Adrenal gland (tissue), 9 donors: ENCODE measurements at regions not wholly inside any gene's neighbourhood (a gene's known extent, or its start where the extent isn't known, plus 50 kb on each side); places are given as distances from the start of the nearest gene placed in this dataset.

Experiments used
- DNase-seq, 7 donors: peaks; one replicate each; pipeline ENCODE4 v3.0.0-alpha.2; 2019 to 2020
- H3K27ac ChIP-seq, 5 donors: fragments of 200-600 bp; sonication (generic) in 4 of 5; 1 replicate in 3 of 5; 2 replicates in 2 of 5; pipeline versions ENCODE4 v1.5.1 to v1.8.0; 2016 to 2020; ENCODE audit warnings: mild to moderate bottlenecking in 1 of 5
- H3K27me3 ChIP-seq: fragments of 200-600 bp; 2 replicates; pipeline ENCODE4 v1.8.0; 2021
- H3K36me3 ChIP-seq, 2 donors: fragments of 200-600 bp; replicated peaks in 1 of 2; 1 replicate in 1 of 2; 2 replicates in 1 of 2; pipeline versions ENCODE4 v1.5.1 to v1.8.0; 2018 to 2022
- H3K4me1 ChIP-seq, 2 donors: fragments of 200-600 bp; replicated peaks in 1 of 2; 1 replicate in 1 of 2; 2 replicates in 1 of 2; pipeline versions ENCODE4 v1.5.1 to v1.8.0; 2018 to 2021
- H3K4me3 ChIP-seq, 4 donors: fragments of 200-600 bp; sonication (generic) in 3 of 4; one replicate each; pipeline ENCODE4 v1.5.1; 2016 to 2018
- H3K9me3 ChIP-seq, 3 donors: fragments of 200-600 bp; sonication (generic) in 1 of 3; replicated peaks in 1 of 3; 1 replicate in 2 of 3; 2 replicates in 1 of 3; pipeline versions ENCODE4 v1.5.1 to v1.8.0; 2016 to 2021
- POLR2A ChIP-seq, 2 donors: fragments of 450-650 bp; IDR thresholded peaks; one replicate each; pipeline ENCODE4 v1.6.1; 2017; ENCODE audit warnings: antibody characterized with exemption in 2 of 2, mild to moderate bottlenecking in 2 of 2, moderate library complexity in 1 of 2
- WGBS, 4 donors: extraction: QIAGEN DNeasy Blood & Tissue Kit in 2 of 4; methylation state at CpG; one replicate each; pipeline versions ENCODE4 v1.1.5 to v1.1.7; 2013 to 2017; 5-methylcytosine and 5-hydroxymethylcytosine counted together
- intact Hi-C, 2 donors: fragments of 100-400 bp; cut with DNase I; formaldehyde crosslinking; loops; one replicate each; pipeline versions ENCODE4 v1.14.1 to v1.15.0; 2022 to 2023
- TF ChIP-seq, protein P1 (sequence below), 6 experiments: fragments of 450-650 bp in 4 of 6; fragments of 200-600 bp in 2 of 6; sonication (generic) in 1 of 6; IDR thresholded peaks; 1 replicate in 5 of 6; 2 replicates in 1 of 6; pipeline versions ENCODE4 v1.5.1 to v1.8.0; 2016 to 2021; ENCODE audit warnings: antibody characterized with exemption in 6 of 6, mild to moderate bottlenecking in 2 of 6, moderate library complexity in 1 of 6
- donor health status: healthy with polysubstance abuse.
- donor health status: Bipolar disorder and iron deficiency.
- donor health status: DM: yes; HTN: yes; CAD: no.
- donor health status: DM: no; HTN: no; CAD: no.
- donor health status: DM: no; HTN: no; CAD: no.

DNA sequence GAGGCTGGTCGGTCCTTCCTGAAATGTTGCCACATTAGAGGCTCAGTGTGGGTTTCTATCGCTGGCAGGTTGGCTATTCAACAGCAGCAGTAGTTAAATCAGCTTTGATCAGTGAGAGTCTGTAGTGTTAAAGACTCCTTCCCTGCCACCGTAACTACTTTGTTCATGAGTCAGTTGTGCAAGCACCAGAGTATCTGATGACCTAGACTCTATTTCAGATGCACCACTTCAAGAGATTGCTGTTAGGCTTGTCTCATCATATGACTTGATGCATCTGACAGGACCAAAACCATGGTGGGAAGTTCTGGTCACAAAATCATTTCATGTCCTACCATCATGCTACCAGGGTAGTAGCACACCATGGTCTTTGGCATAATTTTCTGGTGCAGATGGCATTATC lies 482.7 kb upstream of the MPDZ start:
- TF ChIP-seq POLR2A (IDR thresholded peaks at IDR 0.05), result no peak
- TF ChIP-seq, protein P1, sequence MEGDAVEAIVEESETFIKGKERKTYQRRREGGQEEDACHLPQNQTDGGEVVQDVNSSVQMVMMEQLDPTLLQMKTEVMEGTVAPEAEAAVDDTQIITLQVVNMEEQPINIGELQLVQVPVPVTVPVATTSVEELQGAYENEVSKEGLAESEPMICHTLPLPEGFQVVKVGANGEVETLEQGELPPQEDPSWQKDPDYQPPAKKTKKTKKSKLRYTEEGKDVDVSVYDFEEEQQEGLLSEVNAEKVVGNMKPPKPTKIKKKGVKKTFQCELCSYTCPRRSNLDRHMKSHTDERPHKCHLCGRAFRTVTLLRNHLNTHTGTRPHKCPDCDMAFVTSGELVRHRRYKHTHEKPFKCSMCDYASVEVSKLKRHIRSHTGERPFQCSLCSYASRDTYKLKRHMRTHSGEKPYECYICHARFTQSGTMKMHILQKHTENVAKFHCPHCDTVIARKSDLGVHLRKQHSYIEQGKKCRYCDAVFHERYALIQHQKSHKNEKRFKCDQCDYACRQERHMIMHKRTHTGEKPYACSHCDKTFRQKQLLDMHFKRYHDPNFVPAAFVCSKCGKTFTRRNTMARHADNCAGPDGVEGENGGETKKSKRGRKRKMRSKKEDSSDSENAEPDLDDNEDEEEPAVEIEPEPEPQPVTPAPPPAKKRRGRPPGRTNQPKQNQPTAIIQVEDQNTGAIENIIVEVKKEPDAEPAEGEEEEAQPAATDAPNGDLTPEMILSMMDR (IDR thresholded peaks at IDR 0.05), result no peak
- Histone ChIP-seq H3K27ac (no peak overlapping the region), H3K27me3 (no peaks in the 10 kb centered on the region), H3K36me3 (no peaks in the 10 kb centered on the region), H3K4me3 (no peak overlapping the region), H3K9me3 (no peaks in the 10 kb centered on the region), H3K4me1 (no peaks in the 10 kb centered on the region)
- intact Hi-C loops, result no loop called here
- no peak for DNase-seq
- 77 to 97% (median 90%) methylated on average over 3 of the region's 3 CpGs for WGBS, 4 donors

DNA sequence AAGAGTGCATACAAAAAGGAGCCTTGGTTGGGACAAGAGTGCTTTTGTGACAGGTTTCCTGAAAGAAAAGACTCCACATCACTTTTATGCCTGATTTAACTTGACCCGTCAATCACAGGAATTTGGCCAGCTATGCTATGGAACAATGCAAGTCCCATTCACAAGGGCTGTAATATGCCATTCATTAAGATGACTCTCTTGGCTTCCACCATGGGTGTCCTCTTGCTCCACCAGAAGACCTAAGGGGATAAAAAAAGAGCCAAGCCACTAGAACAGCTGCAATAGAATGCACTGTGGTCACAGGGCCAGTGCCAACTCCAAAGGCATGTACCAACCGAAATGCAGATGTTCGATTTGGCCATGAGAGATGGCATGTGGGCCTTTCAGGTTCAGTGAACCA lies 480.1 kb upstream of the MPDZ start:
- no peaks in the 10 kb centered on the region for H3K4me1 ChIP-seq
- H3K27ac ChIP-seq, result no peak overlapping the region
- H3K36me3 ChIP-seq, result no peaks in the 10 kb centered on the region
- intact Hi-C loops, result no loop called here
- H3K27me3 ChIP-seq, result no peaks in the 10 kb centered on the region
- DNase-seq, result no peak
- no peak overlapping the region for H3K4me3 ChIP-seq
- no peaks in the 10 kb centered on the region for H3K9me3 ChIP-seq
- no peak for TF ChIP-seq POLR2A (IDR thresholded peaks at IDR 0.05)
- TF ChIP-seq, protein P1 (IDR thresholded peaks at IDR 0.05), result no peak
- WGBS, 4 donors, result 87 to 95% (median 94%) methylated on average over 3 of the region's 3 CpGs

DNA sequence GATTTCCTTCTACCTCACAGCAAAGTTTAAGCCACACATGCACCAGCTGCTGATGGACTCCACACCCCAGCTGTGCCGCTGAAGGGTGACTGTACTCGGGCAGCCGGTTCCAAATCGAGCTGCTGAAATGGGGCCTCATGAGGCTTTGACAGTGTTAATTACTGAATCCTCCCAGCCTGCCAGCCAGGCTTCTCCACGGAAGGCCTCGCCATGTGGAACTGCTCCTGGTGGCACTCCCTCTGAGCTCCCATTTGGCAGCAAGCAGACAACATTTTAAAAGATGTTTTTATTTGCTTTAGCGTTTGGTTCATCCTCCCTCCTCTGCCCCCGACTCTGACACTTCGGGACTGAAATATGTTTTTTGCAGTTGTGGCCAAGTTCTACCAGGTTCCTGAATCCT lies 479.4 kb upstream of the MPDZ start:
- TF ChIP-seq, protein P1 (IDR thresholded peaks at IDR 0.05), result no peak
- TF ChIP-seq POLR2A (IDR thresholded peaks at IDR 0.05), result no peak
- no peak overlapping the region for H3K27ac ChIP-seq
- no peaks in the 10 kb centered on the region for H3K36me3 ChIP-seq
- intact Hi-C loops, result no loop called here
- H3K4me1 ChIP-seq, result peaks cover 0 to 3% of the 10 kb centered on the region in 2 donors
- no peak overlapping the region for H3K4me3 ChIP-seq
- H3K9me3 ChIP-seq, result no peaks in the 10 kb centered on the region
- H3K27me3 ChIP-seq, result no peaks in the 10 kb centered on the region
- whole genome bisulfite sequencing, 4 donors, result 67 to 81% (median 71%) methylated on average over 9 of the region's 9 CpGs
- DNase-seq, result no peak

DNA sequence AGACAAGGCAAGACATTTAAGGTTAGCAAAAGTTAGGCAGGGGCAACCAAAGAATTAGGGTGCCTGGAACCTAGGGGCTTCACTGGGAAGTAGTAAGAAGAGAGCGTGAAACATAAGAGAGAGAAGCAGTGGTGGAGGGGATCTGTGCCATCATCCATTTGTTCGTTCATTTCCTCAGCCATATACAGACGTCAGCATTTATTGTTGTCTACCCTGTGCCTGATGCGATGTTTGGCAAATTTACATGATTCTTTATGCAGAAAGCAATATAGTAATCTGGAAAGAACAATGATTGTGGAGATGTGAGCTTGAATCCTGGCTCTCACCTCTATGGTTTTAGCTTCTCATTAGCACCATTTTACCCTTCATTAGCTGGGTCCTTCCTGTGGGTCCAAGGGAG lies 477.5 kb upstream of the MPDZ start:
- H3K4me1 ChIP-seq, result peaks cover 0 to 7% of the 10 kb centered on the region in 2 donors
- H3K4me3 ChIP-seq, result no peak overlapping the region
- no peak for DNase-seq
- H3K27ac ChIP-seq, result no peak overlapping the region
- no peak for TF ChIP-seq POLR2A (IDR thresholded peaks at IDR 0.05)
- TF ChIP-seq, protein P1 (IDR thresholded peaks at IDR 0.05), result no peak
- intact Hi-C loops, result no loop called here
- H3K27me3 ChIP-seq, result no peaks in the 10 kb centered on the region
- H3K36me3 ChIP-seq, result no peaks in the 10 kb centered on the region
- H3K9me3 ChIP-seq, result no peaks in the 10 kb centered on the region
- 90 to 93% (median 91%) methylated on average over 4 of the region's 4 CpGs for WGBS, 4 donors
